Esophagus muscularis mucosa (tissue), 4 donors: ENCODE measurements at regions not wholly inside any gene's neighbourhood (a gene's known extent, or its start where the extent isn't known, plus 50 kb on each side); places are given as distances from the start of the nearest gene placed in this dataset.

Experiments used
- DNase-seq: peaks from one replicate; pipeline ENCODE4 v3.0.0-alpha.2; 2017; ENCODE audit errors: extremely low spot score
- H3K27ac ChIP-seq, 4 donors: fragments of 200-600 bp; sonication (generic); replicated peaks in 1 of 4; 1 replicate in 3 of 4; 2 replicates in 1 of 4; pipeline ENCODE4 v1.5.1; 2016 to 2019; ENCODE audit warnings: mild to moderate bottlenecking in 1 of 4
- H3K27me3 ChIP-seq, 4 donors: fragments of 200-600 bp; sonication (generic); one replicate each; pipeline versions ENCODE4 v1.5.1 to v1.6.0; 2016 to 2019
- H3K36me3 ChIP-seq, 4 donors: fragments of 200-600 bp; sonication (generic); one replicate each; pipeline ENCODE4 v1.5.1; 2016 to 2019
- H3K4me1 ChIP-seq, 4 donors: fragments of 200-600 bp; sonication (generic); one replicate each; pipeline ENCODE4 v1.5.1; 2016 to 2019
- H3K4me3 ChIP-seq, 4 donors: fragments of 200-600 bp; sonication (generic); 1 replicate in 2 of 4; 2 replicates in 2 of 4; pipeline ENCODE4 v1.5.1; 2016 to 2019; ENCODE audit warnings: mild to moderate bottlenecking in 4 of 4, moderate library complexity in 1 of 4
- H3K9me3 ChIP-seq, 4 donors: fragments of 200-600 bp; sonication (generic); 1 replicate in 3 of 4; 2 replicates in 1 of 4; pipeline ENCODE4 v1.5.1; 2016 to 2019
- CTCF ChIP-seq, 3 experiments: fragments of 200-600 bp in 2 of 3; fragments of 450-650 bp in 1 of 3; sonication (generic) in 2 of 3; IDR thresholded peaks; one replicate each; pipeline ENCODE4 v1.5.1; 2017 to 2019; ENCODE audit warnings: antibody characterized with exemption in 3 of 3, mild to moderate bottlenecking in 2 of 3, moderate library complexity in 1 of 3
- EP300 ChIP-seq: sonication (generic); formaldehyde crosslinking; IDR thresholded peaks from one replicate; pipeline ENCODE4 v1.6.1; 2017; ENCODE audit warnings: antibody characterized with exemption
- POLR2A ChIP-seq: fragments of 450-650 bp; IDR thresholded peaks from one replicate; pipeline ENCODE4 v1.6.1; 2017; ENCODE audit warnings: antibody characterized with exemption, moderate library complexity, mild to moderate bottlenecking, low read depth
- POLR2AphosphoS5 ChIP-seq, 2 donors: sonication (generic); formaldehyde crosslinking; IDR thresholded peaks; one replicate each; pipeline ENCODE4 v1.6.1; 2017; ENCODE audit warnings: antibody characterized with exemption in 2 of 2
- WGBS: methylation state at CpG from one replicate; pipeline ENCODE4 v1.1.5; 2018; 5-methylcytosine and 5-hydroxymethylcytosine counted together
- intact Hi-C: fragments of 100-400 bp; cut with DNase I; formaldehyde crosslinking; loops from one replicate; pipeline ENCODE4 v1.15.1; 2023

- TF ChIP-seq POLR2AphosphoS5 (IDR thresholded peaks at IDR 0.05), result no peak
- TF ChIP-seq CTCF (IDR thresholded peaks at IDR 0.05), result peak; percentile 55 to 66 (median 66)
- no peak for TF ChIP-seq POLR2A
- no peak for TF ChIP-seq EP300
- intact Hi-C loops, result loop anchor here (2.0 kb wide), 1 partner anchor 346 kb away; no protein-coding TSS in a partner anchor
- H3K4me1 ChIP-seq, result peaks cover 0 to 4% (median 0%) of the 10 kb centered on the region in 4 donors
- no peaks in the 10 kb centered on the region for H3K9me3 ChIP-seq
- H3K36me3 ChIP-seq, result no peaks in the 10 kb centered on the region
- peak; percentile 39 for DNase-seq
- H3K27me3 ChIP-seq, result peaks cover 0 to 38% (median 0%) of the 10 kb centered on the region in 4 donors
- 24% methylated on average over 12 of the region's 12 CpGs for WGBS
- no peak overlapping the region for H3K27ac ChIP-seq
- H3K4me3 ChIP-seq, result no peak overlapping the region
Observed at GRCh38 chr20:22339091-22339881, 245.1 kb downstream of the FOXA2 start.

GRCh38 chr20:22338140-22338708 lies 246.1 kb downstream of the FOXA2 start:
- Histone ChIP-seq H3K27ac (no peak overlapping the region), H3K36me3 (no peaks in the 10 kb centered on the region), H3K9me3 (no peaks in the 10 kb centered on the region), H3K4me3 (no peak overlapping the region), H3K27me3 (peaks cover 0 to 30% (median 0%) of the 10 kb centered on the region in 4 donors), H3K4me1 (peaks cover 0 to 4% (median 0%) of the 10 kb centered on the region in 4 donors)
- no peak for TF ChIP-seq POLR2AphosphoS5 (IDR thresholded peaks at IDR 0.05)
- TF ChIP-seq CTCF (IDR thresholded peaks at IDR 0.05), result no peak
- TF ChIP-seq POLR2A, result no peak
- TF ChIP-seq EP300, result no peak
- DNase-seq, result peak; percentile 7
- WGBS, result 52% methylated on average over 6 of the region's 6 CpGs
- intact Hi-C loops, result loop anchor here (2.0 kb wide), 1 partner anchor 347 kb away; no protein-coding TSS in a partner anchor

- Histone ChIP-seq H3K27me3 (peaks cover 0 to 57% (median 0%) of the 10 kb centered on the region in 4 donors), H3K27ac (no peak overlapping the region), H3K4me3 (no peak overlapping the region), H3K4me1 (peaks cover 0 to 4% (median 0%) of the 10 kb centered on the region in 4 donors), H3K36me3 (no peaks in the 10 kb centered on the region), H3K9me3 (no peaks in the 10 kb centered on the region)
- WGBS, result 30% methylated on average over 2 of the region's 4 CpGs
- no peak for DNase-seq
- intact Hi-C loops, result no loop called here
- TF ChIP-seq EP300 (no peak), POLR2AphosphoS5 (IDR thresholded peaks at IDR 0.05) (no peak)
Observed at GRCh38 chr20:22335210-22335609, 249.2 kb downstream of the FOXA2 start.

- H3K4me3 ChIP-seq, result no peak overlapping the region
- intact Hi-C loops, result no loop called here
- DNase-seq, result no peak
- WGBS, result 35% methylated on average over 19 of the region's 19 CpGs
- H3K27me3 ChIP-seq, result peaks cover 0 to 49% (median 0%) of the 10 kb centered on the region in 4 donors
- H3K36me3 ChIP-seq, result no peaks in the 10 kb centered on the region
- no peak for TF ChIP-seq EP300
- no peak for TF ChIP-seq POLR2AphosphoS5 (IDR thresholded peaks at IDR 0.05)
- no peak for TF ChIP-seq POLR2A
- TF ChIP-seq CTCF (IDR thresholded peaks at IDR 0.05), result peak; percentile 68 to 84 (median 71)
- H3K4me1 ChIP-seq, result no peaks in the 10 kb centered on the region
- no peak overlapping the region for H3K27ac ChIP-seq
- no peaks in the 10 kb centered on the region for H3K9me3 ChIP-seq
Observed at GRCh38 chr20:22333885-22334545, 250.4 kb downstream of the FOXA2 start.

GRCh38 chr20:22324505-22324904 lies 259.9 kb downstream of the FOXA2 start:
- intact Hi-C loops, result no loop called here
- WGBS, result 41% methylated on average over 2 of the region's 2 CpGs
- TF ChIP-seq POLR2A, result no peak
- no peak for TF ChIP-seq EP300
- no peak for TF ChIP-seq CTCF (IDR thresholded peaks at IDR 0.05)
- TF ChIP-seq POLR2AphosphoS5 (IDR thresholded peaks at IDR 0.05), result no peak
- Histone ChIP-seq H3K36me3 (no peaks in the 10 kb centered on the region), H3K9me3 (peaks cover 0 to 3% (median 0%) of the 10 kb centered on the region in 4 donors), H3K27ac (no peak overlapping the region), H3K4me3 (no peak overlapping the region), H3K27me3 (peaks cover 0 to 12% (median 0%) of the 10 kb centered on the region in 4 donors), H3K4me1 (no peaks in the 10 kb centered on the region)
- no peak for DNase-seq
